ENCODE measurements at regions not wholly inside any gene's neighbourhood (a gene's known extent, or its start where the extent isn't known, plus 50 kb on each side); places are given as distances from the start of the nearest gene placed in this dataset.

DNA sequence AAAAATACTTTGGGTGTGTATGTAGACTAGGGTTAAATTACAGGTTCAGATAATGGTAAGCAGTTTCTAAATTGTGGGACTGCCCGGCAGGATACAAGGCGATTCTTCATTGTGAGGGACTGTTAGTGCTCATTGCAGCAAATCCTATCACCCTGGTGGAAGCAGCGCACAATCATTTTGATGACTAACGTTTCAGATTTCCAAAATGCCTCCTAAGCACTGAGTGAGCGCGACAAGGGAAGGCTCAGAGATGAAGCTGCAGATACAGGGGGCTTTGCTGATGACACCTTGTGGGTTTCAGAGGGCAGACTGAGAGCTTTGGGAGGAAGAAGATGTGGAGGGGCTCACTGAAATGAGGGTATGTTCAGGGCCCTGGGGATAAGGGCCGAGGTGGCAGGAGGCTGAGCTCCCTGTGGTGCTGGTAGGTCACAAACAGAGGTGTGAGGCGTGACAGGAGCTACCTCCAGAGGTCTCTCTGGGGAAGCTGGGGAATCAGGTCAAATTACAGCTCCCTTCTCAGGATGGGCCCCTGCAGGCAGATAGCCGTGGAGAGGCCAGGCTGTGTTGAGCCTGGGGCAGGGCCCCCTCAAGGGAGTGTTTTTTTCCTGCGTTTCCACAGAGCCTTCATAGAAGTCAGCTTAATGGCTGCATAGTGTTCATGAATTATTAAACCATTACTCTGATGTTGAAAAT, 84.5 kb upstream of the FYN start:
- DNase-seq (ENCODE audit: low read depth in 4 of 4, low spot score in 3 of 4): no peak

- no peak for DNase-seq (ENCODE audit: low read depth in 4 of 4, low spot score in 3 of 4)
Measured at GRCh38 chr6:111958534-111958933, 85.3 kb upstream of the FYN start.

DNA sequence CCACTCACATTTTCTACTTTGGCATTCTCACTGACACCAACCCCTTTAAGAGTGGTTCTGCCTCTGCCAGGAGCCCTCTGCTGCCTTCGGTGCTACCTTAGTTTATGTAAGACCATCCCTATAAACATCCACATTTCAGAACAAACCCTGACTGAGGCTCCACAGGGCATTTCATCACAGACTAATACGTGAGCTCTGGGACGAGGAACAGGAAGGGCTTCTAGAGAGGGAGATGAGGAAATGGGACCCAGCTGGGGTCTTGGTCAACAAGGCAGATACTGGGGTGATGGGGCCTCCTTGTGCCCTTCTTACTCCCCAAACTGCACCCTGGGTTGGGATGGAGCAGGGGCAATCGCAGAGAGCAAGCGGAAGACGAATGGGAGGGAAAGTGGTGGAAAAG, 86.5 kb upstream of the FYN start:
- DNase-seq (ENCODE audit: low read depth in 4 of 4, low spot score in 3 of 4): no peak

GRCh38 chr6:111967131-111967530, 86.8 kb upstream of the CCN6 start:
- no peak for DNase-seq (ENCODE audit: low read depth in 4 of 4, low spot score in 3 of 4)

DNA sequence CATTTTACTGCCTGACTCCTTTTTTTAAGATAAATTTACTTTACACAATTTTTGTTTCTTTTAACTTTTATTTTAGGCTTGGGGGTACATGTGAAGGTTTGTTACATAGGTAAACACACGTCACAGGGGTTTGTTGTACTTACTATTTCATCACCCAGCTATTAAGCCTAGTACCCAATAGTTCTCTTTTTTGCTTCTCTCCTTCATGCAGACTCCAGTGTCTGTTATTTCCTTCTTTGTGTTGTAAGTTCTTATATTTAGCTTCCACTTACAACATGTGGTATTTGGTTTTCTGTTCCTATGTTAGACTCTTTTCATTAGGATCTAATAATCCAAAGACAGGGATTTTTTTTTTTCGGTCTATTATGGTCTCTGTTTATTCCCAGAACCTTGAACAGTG, 83.5 kb upstream of the CCN6 start:
- no peak for DNase-seq (ENCODE audit: low read depth in 4 of 4, low spot score in 3 of 4)

GRCh38 chr6:111971181-111971841, 82.6 kb upstream of the CCN6 start:
- DNase-seq (ENCODE audit: low read depth in 4 of 4, low spot score in 3 of 4): no peak

DNA sequence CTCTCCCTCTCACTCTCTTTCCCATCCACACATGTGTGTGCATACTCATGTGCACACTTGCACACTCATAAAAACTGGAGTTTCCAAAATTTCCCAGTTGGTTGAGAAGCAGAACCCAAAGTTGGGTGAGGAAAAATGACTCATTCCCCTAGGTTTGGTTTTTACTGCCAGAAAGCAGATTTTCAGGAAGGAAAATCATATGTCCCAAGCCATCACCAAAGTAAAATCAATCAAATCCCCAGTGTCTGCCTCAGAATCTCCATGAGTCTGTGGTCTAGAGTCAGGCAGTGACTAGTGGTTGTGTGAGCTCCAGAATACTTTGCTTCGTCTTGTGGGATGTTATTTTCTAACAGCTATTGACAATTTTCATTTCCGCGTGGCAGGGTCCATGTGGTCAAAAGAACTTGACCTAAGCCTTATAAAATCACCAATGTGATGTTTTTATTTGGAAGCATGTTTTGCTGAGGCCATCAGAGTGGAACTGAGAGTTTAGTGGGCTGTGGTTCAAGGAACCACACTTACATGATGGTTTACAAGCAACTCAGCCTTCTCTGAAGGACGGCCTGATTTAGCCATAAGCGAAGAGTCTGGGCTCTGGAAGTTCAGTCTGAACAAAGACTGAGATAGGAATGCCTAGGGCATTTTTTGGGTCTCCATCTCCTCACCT, 81.9 kb upstream of the CCN6 start:
- DNase-seq (ENCODE audit: low read depth in 4 of 4, low spot score in 3 of 4): no peak

GRCh38 chr6:111972745-111973117, 81.2 kb upstream of the CCN6 start:
- no peak for DNase-seq (ENCODE audit: low read depth in 4 of 4, low spot score in 3 of 4)

GRCh38 chr6:111973118-111973761, 80.7 kb upstream of the CCN6 start:
- no peak for DNase-seq (ENCODE audit: low read depth in 4 of 4, low spot score in 3 of 4)

- no peak for DNase-seq (ENCODE audit: low read depth in 4 of 4, low spot score in 3 of 4)
Measured at GRCh38 chr6:111973927-111974639, 79.8 kb upstream of the CCN6 start.

DNA sequence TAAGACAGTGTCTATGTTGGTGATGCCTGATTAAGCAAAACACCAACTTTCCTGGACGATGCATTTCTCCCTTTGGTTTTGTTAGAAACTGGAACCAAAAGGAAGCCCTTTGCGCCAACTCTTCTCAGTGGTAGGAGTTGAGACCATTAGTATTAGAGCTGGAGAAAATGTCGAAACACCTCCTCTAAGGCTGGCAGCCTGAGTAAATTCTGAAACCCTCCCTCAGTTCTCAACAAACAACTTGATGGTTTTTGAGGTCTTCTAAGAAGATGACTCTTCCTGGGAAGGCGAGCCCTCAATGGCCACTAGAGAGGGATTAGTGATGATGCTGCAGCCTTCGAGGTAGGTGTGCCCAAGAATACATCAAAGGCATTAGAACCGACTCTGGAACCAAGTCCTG, 78.4 kb upstream of the CCN6 start:
- no peak for DNase-seq (ENCODE audit: low read depth in 4 of 4, low spot score in 3 of 4)

- DNase-seq (ENCODE audit: low read depth in 4 of 4, low spot score in 3 of 4): no peak
Measured at GRCh38 chr6:111976139-111976538, 77.8 kb upstream of the CCN6 start.

GRCh38 chr6:111978532-111979149, 75.3 kb upstream of the CCN6 start:
- no peak for DNase-seq (ENCODE audit: low read depth in 4 of 4, low spot score in 3 of 4)

- DNase-seq (ENCODE audit: low read depth in 4 of 4, low spot score in 3 of 4): no peak
Measured at GRCh38 chr6:111979633-111980032, 74.3 kb upstream of the CCN6 start.

DNA sequence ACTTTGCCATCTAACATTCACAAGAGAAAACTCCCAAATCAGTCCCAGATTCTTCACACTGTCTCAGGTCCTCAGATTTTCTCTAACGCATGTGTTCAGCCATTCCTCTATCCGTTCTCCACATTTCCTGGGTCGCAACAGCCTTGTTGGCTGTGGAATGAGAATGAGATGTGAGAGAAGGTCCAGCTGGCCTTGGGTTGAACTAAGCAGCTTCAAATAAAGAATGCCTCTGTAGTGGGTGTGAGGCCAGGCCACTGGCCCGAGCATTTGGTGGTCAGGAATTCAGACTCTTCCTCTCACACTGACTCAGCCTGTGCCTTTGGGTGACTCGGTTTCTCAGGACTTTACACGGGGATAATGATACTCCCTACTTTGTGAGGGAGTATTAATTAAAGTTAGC, 73.8 kb upstream of the CCN6 start:
- no peak for DNase-seq (ENCODE audit: low read depth in 4 of 4, low spot score in 3 of 4)

- no peak for DNase-seq (ENCODE audit: low read depth in 4 of 4, low spot score in 3 of 4)
Measured at GRCh38 chr6:111980971-111981840, 72.7 kb upstream of the CCN6 start.

DNA sequence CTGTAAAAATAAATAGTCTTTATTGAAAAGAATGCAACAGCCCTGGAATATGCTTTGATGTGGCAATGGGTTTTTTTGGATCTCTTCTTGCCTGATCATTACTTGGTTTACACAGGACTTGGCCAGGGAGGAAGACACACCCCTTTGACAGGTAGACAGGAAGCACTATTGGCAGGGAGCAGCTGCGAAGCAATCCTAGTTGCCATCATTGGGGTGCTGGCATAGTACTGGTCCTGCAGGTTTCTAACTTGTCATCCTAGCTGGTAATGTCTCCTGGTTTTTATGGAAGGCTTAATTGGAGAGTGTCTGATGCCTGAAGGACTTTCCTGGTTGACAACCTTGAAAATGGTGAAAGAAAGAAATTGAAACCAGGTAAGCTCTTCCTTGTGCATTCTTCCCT, 71.2 kb upstream of the CCN6 start:
- no peak for DNase-seq (ENCODE audit: low read depth in 4 of 4, low spot score in 3 of 4)

DNA sequence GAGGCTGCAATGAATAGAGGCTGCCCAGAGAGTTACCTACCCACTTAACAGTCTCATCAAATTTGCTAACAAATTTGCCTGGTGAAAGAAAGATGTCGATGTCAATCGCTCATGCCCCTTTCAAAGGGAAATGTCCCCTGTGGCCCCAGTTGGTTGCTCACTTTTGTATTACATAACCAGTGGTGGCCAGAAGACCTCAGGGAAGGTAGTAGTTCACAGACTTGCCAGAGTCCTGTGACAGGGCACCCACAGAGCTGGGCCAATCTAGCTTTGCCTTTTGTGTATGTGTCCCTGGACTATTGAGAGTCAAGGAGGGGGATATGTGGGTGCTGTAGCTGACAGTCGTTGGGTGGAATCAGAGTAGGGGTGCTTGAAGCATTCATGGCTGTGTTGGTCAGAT, 70.7 kb upstream of the CCN6 start:
- no peak for DNase-seq (ENCODE audit: low read depth in 4 of 4, low spot score in 3 of 4)

DNA sequence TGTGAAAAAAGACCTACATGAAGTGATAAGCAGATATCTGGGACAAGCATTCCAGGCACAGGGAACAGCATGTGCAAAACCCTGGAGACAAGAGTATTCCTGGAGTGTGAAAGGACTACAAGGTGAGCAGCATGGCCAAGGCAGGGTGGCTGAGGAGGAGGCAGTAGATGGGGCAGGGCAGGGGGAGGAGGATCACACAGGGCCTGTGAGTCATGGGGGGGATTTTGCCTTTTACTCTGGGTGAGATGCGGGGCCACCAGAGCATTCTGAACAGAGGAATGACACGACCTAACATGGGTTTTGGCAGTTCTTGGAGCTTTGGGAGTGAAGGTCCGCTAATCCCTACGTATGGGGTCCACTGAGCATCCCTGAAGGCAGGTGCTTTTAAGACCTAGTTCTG, 69.8 kb upstream of the CCN6 start:
- no peak for DNase-seq (ENCODE audit: low read depth in 4 of 4, low spot score in 3 of 4)
